AG04450 (cell line): ENCODE measurements at regions not wholly inside any gene's neighbourhood (a gene's known extent, or its start where the extent isn't known, plus 50 kb on each side); places are given as distances from the start of the nearest gene placed in this dataset.

Source experiments
- CTCF ChIA-PET: fragments of 300-600, 350-600 bp; formaldehyde crosslinking; extraction: SDS; loops from one replicate; lab custom pipeline; 2022; ENCODE audit warnings: antibody characterized with exemption, inconsistent platforms; lab: Charles Lee
- POLR2A ChIA-PET: fragments of 350-600 bp; formaldehyde crosslinking; extraction: SDS; loops from one replicate; lab custom pipeline; 2021; ENCODE audit warnings: antibody characterized with exemption, inconsistent platforms; lab: Yijun Ruan, JAX
- DNase-seq: peaks from one replicate; pipeline ENCODE4 v3.0.0-alpha.2; 2011; ENCODE audit warnings: low read depth, low spot score
- H3K27ac ChIP-seq: one replicate; pipeline ENCODE4 v1.5.1; 2012; ENCODE audit warnings: low read depth, low read length, control low read depth
- H3K27me3 ChIP-seq: one replicate; pipeline ENCODE4 v1.6.0; 2012; ENCODE audit warnings: low read length; ENCODE audit not compliant: control insufficient read depth, insufficient read depth
- H3K4me3 ChIP-seq: 2 replicates; pipeline ENCODE4 v1.5.1; 2011; ENCODE audit warnings: mild to moderate bottlenecking, low read depth, low read length, control low read depth
- H3K9me3 ChIP-seq: 2 replicates; pipeline ENCODE4 v1.5.1; 2012; ENCODE audit warnings: low read length; ENCODE audit not compliant: control insufficient read depth, insufficient read depth
- CTCF ChIP-seq: IDR thresholded peaks from 2 replicates; pipeline ENCODE4 v1.5.1; 2011; ENCODE audit warnings: low read depth, low read length, control low read depth, inconsistent platforms

GRCh38 chr11:97296301-97296700 lies 906.5 kb downstream of the JRKL start:
- Histone ChIP-seq H3K4me3 (no peak overlapping the region), H3K27ac (no peak overlapping the region), H3K27me3 (no peaks in the 10 kb centered on the region), H3K9me3 (peaks cover 7% of the 10 kb centered on the region; the same call in 1 of the 2 replicates)
- POLR2A ChIA-PET, result no interaction called here
- no peak for TF ChIP-seq CTCF
- CTCF ChIA-PET, result no interaction called here
- DNase-seq, result no peak

GRCh38 chr11:97309291-97309690 lies 919.5 kb downstream of the JRKL start:
- H3K27me3 ChIP-seq, result no peaks in the 10 kb centered on the region
- ChIA-PET CTCF (no interaction called here), POLR2A (no interaction called here)
- no peak overlapping the region for H3K4me3 ChIP-seq
- no peaks in the 10 kb centered on the region for H3K9me3 ChIP-seq
- no peak for TF ChIP-seq CTCF
- no peak overlapping the region for H3K27ac ChIP-seq
- no peak for DNase-seq

- no peak for DNase-seq
- no peak overlapping the region for H3K27ac ChIP-seq
- ChIA-PET CTCF (no interaction called here), POLR2A (no interaction called here)
- no peak overlapping the region for H3K4me3 ChIP-seq
- no peaks in the 10 kb centered on the region for H3K27me3 ChIP-seq
- TF ChIP-seq CTCF, result no peak
- H3K9me3 ChIP-seq, result peaks cover 30% of the 10 kb centered on the region
Observed at GRCh38 chr11:97325693-97326092, 935.9 kb downstream of the JRKL start.

GRCh38 chr11:97332271-97332670 lies 942.5 kb downstream of the JRKL start:
- ChIA-PET POLR2A (no interaction called here), CTCF (no interaction called here)
- no peak for DNase-seq
- no peak for TF ChIP-seq CTCF
- H3K27me3 ChIP-seq, result no peaks in the 10 kb centered on the region
- H3K4me3 ChIP-seq, result no peak overlapping the region
- H3K27ac ChIP-seq, result no peak overlapping the region
- peaks cover 9% of the 10 kb centered on the region for H3K9me3 ChIP-seq

- Histone ChIP-seq H3K4me3 (no peak overlapping the region), H3K9me3 (peaks cover 3% of the 10 kb centered on the region; the same call in 1 of the 2 replicates), H3K27ac (no peak overlapping the region), H3K27me3 (no peaks in the 10 kb centered on the region)
- no peak for TF ChIP-seq CTCF
- DNase-seq, result no peak
- CTCF ChIA-PET, result no interaction called here
- POLR2A ChIA-PET, result no interaction called here
Observed at GRCh38 chr11:97336064-97336463, 946.3 kb downstream of the JRKL start.
